ENCODE measurements at regions not wholly inside any gene's neighbourhood (a gene's known extent, or its start where the extent isn't known, plus 50 kb on each side); places are given as distances from the start of the nearest gene placed in this dataset.
A peak's percentile ranks its signal among the peaks of the same experiment; 100 is the strongest.

DNA sequence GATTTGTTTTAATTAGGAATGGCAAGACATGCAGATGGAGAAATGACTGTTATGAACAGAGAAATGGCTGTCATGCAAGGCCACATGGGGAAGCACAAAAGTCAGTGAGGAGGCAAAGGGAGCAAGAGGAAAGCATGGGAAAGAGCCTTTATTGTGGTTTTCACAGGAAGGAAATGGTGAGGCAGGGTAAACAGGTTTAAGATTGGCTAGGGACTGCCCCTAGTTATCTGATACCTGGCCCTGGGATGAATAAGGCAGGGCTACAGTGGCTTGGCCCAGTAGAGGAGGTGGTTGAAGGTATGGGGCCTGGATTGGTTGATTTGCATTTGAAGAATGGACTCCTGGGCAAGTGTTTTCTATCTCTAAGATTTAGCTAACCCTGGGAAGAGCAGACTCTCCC lies 168.7 kb upstream of the CNOT2 start:
- peaks cover 0 to 5% (median 0%) of the 10 kb centered on the region in 7 donors for H3K9me3 Mint-ChIP-seq
- TF ChIP-seq, protein P1, sequence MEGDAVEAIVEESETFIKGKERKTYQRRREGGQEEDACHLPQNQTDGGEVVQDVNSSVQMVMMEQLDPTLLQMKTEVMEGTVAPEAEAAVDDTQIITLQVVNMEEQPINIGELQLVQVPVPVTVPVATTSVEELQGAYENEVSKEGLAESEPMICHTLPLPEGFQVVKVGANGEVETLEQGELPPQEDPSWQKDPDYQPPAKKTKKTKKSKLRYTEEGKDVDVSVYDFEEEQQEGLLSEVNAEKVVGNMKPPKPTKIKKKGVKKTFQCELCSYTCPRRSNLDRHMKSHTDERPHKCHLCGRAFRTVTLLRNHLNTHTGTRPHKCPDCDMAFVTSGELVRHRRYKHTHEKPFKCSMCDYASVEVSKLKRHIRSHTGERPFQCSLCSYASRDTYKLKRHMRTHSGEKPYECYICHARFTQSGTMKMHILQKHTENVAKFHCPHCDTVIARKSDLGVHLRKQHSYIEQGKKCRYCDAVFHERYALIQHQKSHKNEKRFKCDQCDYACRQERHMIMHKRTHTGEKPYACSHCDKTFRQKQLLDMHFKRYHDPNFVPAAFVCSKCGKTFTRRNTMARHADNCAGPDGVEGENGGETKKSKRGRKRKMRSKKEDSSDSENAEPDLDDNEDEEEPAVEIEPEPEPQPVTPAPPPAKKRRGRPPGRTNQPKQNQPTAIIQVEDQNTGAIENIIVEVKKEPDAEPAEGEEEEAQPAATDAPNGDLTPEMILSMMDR (IDR thresholded peaks at IDR 0.05): no peak
- H3K4me3 Mint-ChIP-seq: no peak overlapping the region
- no peak overlapping the region for H3K27ac Mint-ChIP-seq
- no peaks in the 10 kb centered on the region for H3K9me3 ChIP-seq (replicated peaks in 1 of 2; ENCODE audit: control insufficient read depth in 1 of 2, insufficient read depth in 1 of 2, low read length in 2 of 2)
- intact Hi-C loops (cut with micrococcal nuclease): loop anchor here in 1 of 2 donors (10.0 kb wide), 1 partner anchor 170 kb away; no protein-coding TSS in a partner anchor
- no peak for DNase-seq
- H2AFZ ChIP-seq (ENCODE audit: insufficient read depth, low read depth, low read length, poor library complexity, severe bottlenecking): no peak overlapping the region
- H3K4me2 ChIP-seq (replicated peaks; ENCODE audit: extremely low read depth, low read length, poor library complexity, severe bottlenecking): no peak overlapping the region
- no peaks in the 10 kb centered on the region for H3K36me3 ChIP-seq (replicated peaks in 1 of 2; ENCODE audit: control insufficient read depth in 1 of 2, insufficient read depth in 2 of 2, low read length in 2 of 2)
- no peaks in the 10 kb centered on the region for H3K79me2 ChIP-seq (ENCODE audit: insufficient read depth, low read length)
- H3K4me1 Mint-ChIP-seq: peaks cover 2% of the 10 kb centered on the region
- H3K9ac ChIP-seq (ENCODE audit: insufficient read depth, low read length, poor library complexity, severe bottlenecking): no peak overlapping the region
- no peaks in the 10 kb centered on the region for H3K27me3 ChIP-seq (ENCODE audit: control insufficient read depth in 2 of 2, insufficient read depth in 2 of 2, low read length in 2 of 2)
- no peaks in the 10 kb centered on the region for H3K36me3 Mint-ChIP-seq
- no peaks in the 10 kb centered on the region for H4K20me1 ChIP-seq (ENCODE audit: insufficient read depth, low read length)
- H3K4me3 ChIP-seq (replicated peaks in 1 of 3; ENCODE audit: low read depth in 2 of 3, low read length in 3 of 3): no peak overlapping the region
- no peak overlapping the region for H3K27ac ChIP-seq (ENCODE audit: low read depth in 1 of 2, low read length in 2 of 2)
- peaks cover 0 to 2% (median 0%) of the 10 kb centered on the region in 3 donors for H3K27me3 Mint-ChIP-seq (ENCODE audit: low read depth in 3 of 3)
- H3K4me1 ChIP-seq (ENCODE audit: control insufficient read depth in 1 of 2, insufficient read depth in 2 of 2, low read length in 2 of 2): no peaks in the 10 kb centered on the region

DNA sequence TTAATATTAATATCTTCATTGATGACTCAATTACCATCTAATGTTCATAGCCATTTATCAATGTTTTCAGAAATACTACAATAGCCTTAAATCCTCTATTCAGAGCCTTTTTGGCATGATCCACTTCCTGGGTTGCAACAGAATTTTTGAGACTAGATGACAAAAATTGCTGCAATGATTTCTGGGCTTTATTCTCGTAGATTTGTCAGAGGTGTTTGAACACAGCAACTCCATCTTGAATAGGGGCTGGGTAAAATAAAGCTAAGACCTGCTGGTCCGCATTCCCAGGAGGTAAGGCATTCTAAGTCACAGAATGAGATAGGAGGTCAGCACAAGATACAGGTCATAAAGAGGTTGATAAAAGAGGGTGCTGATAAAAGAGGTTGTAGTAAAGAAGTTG lies 165.8 kb upstream of the CNOT2 start:
- TF ChIP-seq, protein P1 (IDR thresholded peaks at IDR 0.05): no peak
- Histone ChIP-seq H3K4me2 (replicated peaks; ENCODE audit: extremely low read depth, low read length, poor library complexity, severe bottlenecking) (no peak overlapping the region), H3K4me1 (ENCODE audit: control insufficient read depth in 1 of 2, insufficient read depth in 2 of 2, low read length in 2 of 2) (peaks cover 12 to 17% of the 10 kb centered on the region in 2 donors), H3K27ac (ENCODE audit: low read depth in 1 of 2, low read length in 2 of 2) (no peak overlapping the region), H3K4me3 (replicated peaks in 1 of 3; ENCODE audit: low read depth in 2 of 3, low read length in 3 of 3) (no peak overlapping the region), H2AFZ (ENCODE audit: insufficient read depth, low read depth, low read length, poor library complexity, severe bottlenecking) (no peak overlapping the region), H3K79me2 (ENCODE audit: insufficient read depth, low read length) (no peaks in the 10 kb centered on the region), H3K9me3 (replicated peaks in 1 of 2; ENCODE audit: control insufficient read depth in 1 of 2, insufficient read depth in 1 of 2, low read length in 2 of 2) (no peaks in the 10 kb centered on the region), H3K36me3 (replicated peaks in 1 of 2; ENCODE audit: control insufficient read depth in 1 of 2, insufficient read depth in 2 of 2, low read length in 2 of 2) (no peaks in the 10 kb centered on the region), H4K20me1 (ENCODE audit: insufficient read depth, low read length) (no peaks in the 10 kb centered on the region), H3K9ac (ENCODE audit: insufficient read depth, low read length, poor library complexity, severe bottlenecking) (no peak overlapping the region), H3K27me3 (ENCODE audit: control insufficient read depth in 2 of 2, insufficient read depth in 2 of 2, low read length in 2 of 2) (no peaks in the 10 kb centered on the region)
- 70% methylated on average over 2 of the region's 2 CpGs for WGBS (ENCODE audit: insufficient coverage)
- intact Hi-C loops (cut with micrococcal nuclease): loop anchor here in 1 of 2 donors (10.0 kb wide), 1 partner anchor 173 kb away; no protein-coding TSS in a partner anchor
- no peak for DNase-seq
- Mint-ChIP-seq H3K4me1 (peaks cover 17% of the 10 kb centered on the region), H3K9me3 (peaks cover 0 to 6% (median 1%) of the 10 kb centered on the region in 7 donors), H3K27me3 (ENCODE audit: low read depth in 3 of 3) (peaks cover 0 to 2% (median 0%) of the 10 kb centered on the region in 3 donors), H3K27ac (peak overlapping the region in 1 of 7 donors; percentile 80), H3K4me3 (no peak overlapping the region), H3K36me3 (peaks cover 0 to under 1% of the 10 kb centered on the region in 2 donors)

All from CD14-positive monocyte (primary cell).